ENCODE measurements at regions not wholly inside any gene's neighbourhood (a gene's known extent, or its start where the extent isn't known, plus 50 kb on each side); places are given as distances from the start of the nearest gene placed in this dataset.

DNA sequence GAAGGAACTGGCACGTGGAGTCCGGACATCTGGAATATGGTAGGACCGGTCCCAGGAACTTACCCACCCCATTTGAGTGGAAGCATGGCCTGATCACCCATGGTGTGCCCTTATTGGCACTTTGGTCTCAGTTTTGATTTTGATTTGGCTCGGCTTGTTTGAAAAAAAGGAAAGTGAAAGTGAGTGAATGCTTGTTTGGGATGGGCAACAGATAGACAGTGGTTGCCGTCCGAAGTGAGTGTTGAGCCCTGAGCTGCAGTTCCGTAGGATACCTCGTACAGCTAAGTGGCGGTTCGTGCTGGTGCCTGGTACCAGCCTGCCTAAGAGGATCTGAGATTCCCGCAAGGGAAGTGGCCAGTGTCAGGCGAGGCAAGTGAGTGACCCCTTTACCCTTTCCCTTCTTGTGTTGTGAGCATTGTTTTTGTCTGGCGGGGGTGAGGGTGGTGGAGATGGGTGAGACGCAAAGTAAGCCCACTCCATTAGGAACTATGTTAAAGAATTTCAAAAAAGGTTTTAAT is 605.8 kb downstream of the UQCRFS1 start:
- TF ChIP-seq, protein P1, sequence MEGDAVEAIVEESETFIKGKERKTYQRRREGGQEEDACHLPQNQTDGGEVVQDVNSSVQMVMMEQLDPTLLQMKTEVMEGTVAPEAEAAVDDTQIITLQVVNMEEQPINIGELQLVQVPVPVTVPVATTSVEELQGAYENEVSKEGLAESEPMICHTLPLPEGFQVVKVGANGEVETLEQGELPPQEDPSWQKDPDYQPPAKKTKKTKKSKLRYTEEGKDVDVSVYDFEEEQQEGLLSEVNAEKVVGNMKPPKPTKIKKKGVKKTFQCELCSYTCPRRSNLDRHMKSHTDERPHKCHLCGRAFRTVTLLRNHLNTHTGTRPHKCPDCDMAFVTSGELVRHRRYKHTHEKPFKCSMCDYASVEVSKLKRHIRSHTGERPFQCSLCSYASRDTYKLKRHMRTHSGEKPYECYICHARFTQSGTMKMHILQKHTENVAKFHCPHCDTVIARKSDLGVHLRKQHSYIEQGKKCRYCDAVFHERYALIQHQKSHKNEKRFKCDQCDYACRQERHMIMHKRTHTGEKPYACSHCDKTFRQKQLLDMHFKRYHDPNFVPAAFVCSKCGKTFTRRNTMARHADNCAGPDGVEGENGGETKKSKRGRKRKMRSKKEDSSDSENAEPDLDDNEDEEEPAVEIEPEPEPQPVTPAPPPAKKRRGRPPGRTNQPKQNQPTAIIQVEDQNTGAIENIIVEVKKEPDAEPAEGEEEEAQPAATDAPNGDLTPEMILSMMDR (IDR thresholded peaks at IDR 0.05) = no peak
- TF ChIP-seq POLR2A (IDR thresholded peaks at IDR 0.05) (no peak), POLR2AphosphoS5 (IDR thresholded peaks at IDR 0.05) (no peak)
